GM23338 (cell line): ENCODE measurements at regions not wholly inside any gene's neighbourhood (a gene's known extent, or its start where the extent isn't known, plus 50 kb on each side); places are given as distances from the start of the nearest gene placed in this dataset.

ENCODE experiments used
- ATAC-seq: fragments of 200-7000 bp; cut with Tn5 transposase; 3 replicates; pipeline ENCODE4 v1.9.1; 2020
- DNase-seq: peaks from one replicate; pipeline ENCODE4 v3.0.0-alpha.2; 2015; ENCODE audit warnings: low spot score
- H2AFZ ChIP-seq: fragments of 200-600 bp; sonication (generic); 2 replicates; pipeline ENCODE4 v1.8.0; 2016; ENCODE audit warnings: antibody characterized with exemption, mild to moderate bottlenecking, moderate library complexity
- H3F3A ChIP-seq: fragments of 200-600 bp; sonication (generic); replicated peaks from 2 replicates; pipeline ENCODE4 v1.8.0; 2017; ENCODE audit warnings: antibody characterized with exemption, mixed run types, low read depth
- H3K27ac ChIP-seq: fragments of 200-600 bp; sonication (generic); 2 replicates; pipeline ENCODE4 v1.6.1; 2016; ENCODE audit warnings: low read depth
- H3K27me3 ChIP-seq: fragments of 200-600 bp; sonication (generic); 2 replicates; pipeline ENCODE4 v1.8.0; 2016; ENCODE audit warnings: mild to moderate bottlenecking, mixed run types, moderate library complexity; ENCODE audit not compliant: insufficient read depth
- H3K36me3 ChIP-seq: fragments of 200-600 bp; sonication (generic); 2 replicates; pipeline ENCODE4 v1.8.0; 2016; ENCODE audit warnings: mild to moderate bottlenecking; ENCODE audit not compliant: insufficient read depth
- H3K4me1 ChIP-seq: fragments of 200-600 bp; sonication (generic); 2 replicates; pipeline ENCODE4 v1.8.0; 2016; ENCODE audit warnings: mild to moderate bottlenecking, moderate library complexity; ENCODE audit not compliant: insufficient read depth
- H3K4me2 ChIP-seq: fragments of 200-600 bp; sonication (generic); 2 replicates; pipeline ENCODE4 v1.7.1; 2017; ENCODE audit warnings: mixed run types
- H3K4me3 ChIP-seq: fragments of 200-600 bp; sonication (generic); 2 replicates; pipeline ENCODE4 v1.6.1; 2016; ENCODE audit warnings: mixed run types
- H3K79me2 ChIP-seq: fragments of 200-600 bp; sonication (generic); replicated peaks from 2 replicates; pipeline ENCODE4 v1.8.0; 2017; ENCODE audit warnings: mild to moderate bottlenecking; ENCODE audit not compliant: insufficient read depth
- H3K9me2 ChIP-seq: fragments of 200-600 bp; sonication (generic); 2 replicates; pipeline ENCODE4 v1.8.0; 2017; ENCODE audit not compliant: insufficient read depth
- H4K20me1 ChIP-seq: fragments of 200-600 bp; sonication (generic); replicated peaks from 2 replicates; pipeline ENCODE4 v1.8.0; 2017; ENCODE audit warnings: mild to moderate bottlenecking; ENCODE audit not compliant: insufficient read depth
- H3K27ac Mint-ChIP-seq: 2 replicates; pipeline ENCODE4 v1.8.0; 2020; ENCODE audit warnings: inconsistent platforms, mild to moderate bottlenecking, moderate library complexity, mixed read lengths
- H3K27me3 Mint-ChIP-seq: 3 replicates; pipeline ENCODE4 v1.8.0; 2022; ENCODE audit warnings: low read depth, mild to moderate bottlenecking, moderate library complexity, mixed read lengths, inconsistent platforms; ENCODE audit not compliant: insufficient read depth, poor library complexity
- H3K36me3 Mint-ChIP-seq: 3 replicates; pipeline ENCODE4 v1.8.0; 2021; ENCODE audit warnings: low read depth, mild to moderate bottlenecking, inconsistent platforms, moderate library complexity, mixed read lengths
- H3K4me1 Mint-ChIP-seq: 3 replicates; pipeline ENCODE4 v1.8.0; 2020; ENCODE audit warnings: mild to moderate bottlenecking, inconsistent platforms, mixed read lengths
- H3K4me3 Mint-ChIP-seq: 3 replicates; pipeline ENCODE4 v1.8.0; 2021; ENCODE audit warnings: moderate library complexity, mild to moderate bottlenecking, inconsistent platforms, mixed read lengths
- H3K9me3 Mint-ChIP-seq: 3 replicates; pipeline ENCODE4 v1.8.0; 2020; ENCODE audit warnings: moderate library complexity, mild to moderate bottlenecking, inconsistent platforms, mixed read lengths
- CREB1 ChIP-seq: fragments of 250-450 bp; sonication (Bioruptor Pico); IDR thresholded peaks from 2 replicates; pipeline ENCODE4 v1.5.0; 2020; ENCODE audit warnings: low read depth, mild to moderate bottlenecking, moderate library complexity
- EZH2 ChIP-seq: fragments of 200-600 bp; sonication (generic); IDR thresholded peaks from one replicate; pipeline ENCODE4 v1.8.0; 2017; ENCODE audit warnings: antibody characterized with exemption, mild to moderate bottlenecking, low read depth; ENCODE audit not compliant: unreplicated experiment
- EZH2phosphoT487 ChIP-seq: fragments of 200-600 bp; sonication (generic); IDR thresholded peaks from one replicate; pipeline ENCODE4 v1.8.1; 2018; ENCODE audit warnings: antibody characterized with exemption; ENCODE audit not compliant: unreplicated experiment
- JUNB ChIP-seq: IDR thresholded peaks from one replicate; pipeline ENCODE4 v1.6.1; 2016; ENCODE audit warnings: antibody characterized with exemption; ENCODE audit not compliant: unreplicated experiment
- NANOG ChIP-seq: IDR thresholded peaks from 2 replicates; pipeline ENCODE4 v1.6.1; 2016; ENCODE audit warnings: antibody characterized with exemption, borderline replicate concordance
- POLR2AphosphoS5 ChIP-seq: IDR thresholded peaks from 2 replicates; pipeline ENCODE4 v1.6.1; 2016; ENCODE audit warnings: antibody characterized with exemption, low read depth
- STAT1 ChIP-seq: IDR thresholded peaks from one replicate; pipeline ENCODE4 v1.6.1; 2016; ENCODE audit warnings: antibody characterized with exemption; ENCODE audit not compliant: unreplicated experiment
- ZNF114 ChIP-seq: fragments of 250-450 bp; sonication (Bioruptor Pico); IDR thresholded peaks from 2 replicates; pipeline ENCODE4 v1.5.0; 2020; ENCODE audit warnings: mild to moderate bottlenecking, moderate library complexity
- ZNF331 ChIP-seq: fragments of 250-450 bp; sonication (Bioruptor Pico); IDR thresholded peaks from 2 replicates; pipeline ENCODE4 v1.5.0; 2020; ENCODE audit warnings: low read depth, mild to moderate bottlenecking, moderate library complexity
- TF ChIP-seq, protein P1 (sequence below): IDR thresholded peaks from one replicate; pipeline ENCODE4 v1.6.1; 2018; ENCODE audit warnings: antibody characterized with exemption; ENCODE audit not compliant: unreplicated experiment
- TF ChIP-seq, protein P2 (sequence below): fragments of 250-450 bp; sonication (Bioruptor Pico); IDR thresholded peaks from 2 replicates; pipeline ENCODE4 v1.5.0; 2020; ENCODE audit warnings: mild to moderate bottlenecking, moderate library complexity
- TF ChIP-seq, protein P3 (sequence below), 2 experiments: fragments of 200-600 bp in 1 of 2; sonication (generic) in 1 of 2; conservative IDR thresholded peaks; 2 replicates each; pipeline versions ENCODE4 v1.5.1 to v1.6.1; 2016 to 2017; ENCODE audit warnings: antibody characterized with exemption in 2 of 2, low read depth in 2 of 2, mild to moderate bottlenecking in 2 of 2, moderate library complexity in 1 of 2
- TF ChIP-seq, protein P4 (sequence below): IDR thresholded peaks from 2 replicates; pipeline ENCODE4 v1.6.1; 2016; ENCODE audit warnings: antibody characterized with exemption

DNA sequence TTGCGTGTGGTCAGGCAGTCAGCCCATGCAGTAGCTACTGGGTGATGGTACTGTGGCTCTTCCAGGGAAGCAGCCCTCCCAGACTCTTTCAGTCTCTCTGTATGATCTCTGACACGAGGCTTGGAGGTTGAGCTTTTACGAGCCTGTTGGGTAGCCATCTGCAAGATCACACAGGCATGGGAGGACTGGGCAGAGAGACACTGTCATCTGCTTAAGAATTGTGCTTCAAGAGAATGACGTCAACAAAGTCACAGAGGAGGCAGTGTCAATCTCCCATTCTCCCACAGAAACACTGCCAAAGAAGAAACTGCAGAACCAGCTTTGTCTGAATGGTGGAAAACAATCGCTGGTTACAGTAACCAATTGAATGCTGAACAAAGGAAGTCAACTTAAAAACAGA lies 78.4 kb upstream of the MC2R start:
- Histone ChIP-seq H3K36me3 (no peaks in the 10 kb centered on the region), H3K4me1 (peaks cover 14% of the 10 kb centered on the region), H3K9me2 (peaks cover 4% of the 10 kb centered on the region; the same call in 1 of the 2 replicates), H3K79me2 (no peaks in the 10 kb centered on the region), H3K27ac (no peak overlapping the region), H3K4me2 (no peak overlapping the region), H3F3A (no peaks in the 10 kb centered on the region), H4K20me1 (no peaks in the 10 kb centered on the region), H3K4me3 (no peak overlapping the region), H2AFZ (peak overlapping the region; percentile 72; the same call in 1 of the 2 replicates), H3K27me3 (no peaks in the 10 kb centered on the region)
- TF ChIP-seq JUNB, result no peak
- TF ChIP-seq, protein P1, sequence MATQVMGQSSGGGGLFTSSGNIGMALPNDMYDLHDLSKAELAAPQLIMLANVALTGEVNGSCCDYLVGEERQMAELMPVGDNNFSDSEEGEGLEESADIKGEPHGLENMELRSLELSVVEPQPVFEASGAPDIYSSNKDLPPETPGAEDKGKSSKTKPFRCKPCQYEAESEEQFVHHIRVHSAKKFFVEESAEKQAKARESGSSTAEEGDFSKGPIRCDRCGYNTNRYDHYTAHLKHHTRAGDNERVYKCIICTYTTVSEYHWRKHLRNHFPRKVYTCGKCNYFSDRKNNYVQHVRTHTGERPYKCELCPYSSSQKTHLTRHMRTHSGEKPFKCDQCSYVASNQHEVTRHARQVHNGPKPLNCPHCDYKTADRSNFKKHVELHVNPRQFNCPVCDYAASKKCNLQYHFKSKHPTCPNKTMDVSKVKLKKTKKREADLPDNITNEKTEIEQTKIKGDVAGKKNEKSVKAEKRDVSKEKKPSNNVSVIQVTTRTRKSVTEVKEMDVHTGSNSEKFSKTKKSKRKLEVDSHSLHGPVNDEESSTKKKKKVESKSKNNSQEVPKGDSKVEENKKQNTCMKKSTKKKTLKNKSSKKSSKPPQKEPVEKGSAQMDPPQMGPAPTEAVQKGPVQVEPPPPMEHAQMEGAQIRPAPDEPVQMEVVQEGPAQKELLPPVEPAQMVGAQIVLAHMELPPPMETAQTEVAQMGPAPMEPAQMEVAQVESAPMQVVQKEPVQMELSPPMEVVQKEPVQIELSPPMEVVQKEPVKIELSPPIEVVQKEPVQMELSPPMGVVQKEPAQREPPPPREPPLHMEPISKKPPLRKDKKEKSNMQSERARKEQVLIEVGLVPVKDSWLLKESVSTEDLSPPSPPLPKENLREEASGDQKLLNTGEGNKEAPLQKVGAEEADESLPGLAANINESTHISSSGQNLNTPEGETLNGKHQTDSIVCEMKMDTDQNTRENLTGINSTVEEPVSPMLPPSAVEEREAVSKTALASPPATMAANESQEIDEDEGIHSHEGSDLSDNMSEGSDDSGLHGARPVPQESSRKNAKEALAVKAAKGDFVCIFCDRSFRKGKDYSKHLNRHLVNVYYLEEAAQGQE, result no peak
- TF ChIP-seq ZNF114 (CRISPR knock-in tag), result no peak
- TF ChIP-seq NANOG, result no peak
- no peak for TF ChIP-seq ZNF331 (CRISPR knock-in tag)
- TF ChIP-seq STAT1, result no peak
- TF ChIP-seq, protein P2, sequence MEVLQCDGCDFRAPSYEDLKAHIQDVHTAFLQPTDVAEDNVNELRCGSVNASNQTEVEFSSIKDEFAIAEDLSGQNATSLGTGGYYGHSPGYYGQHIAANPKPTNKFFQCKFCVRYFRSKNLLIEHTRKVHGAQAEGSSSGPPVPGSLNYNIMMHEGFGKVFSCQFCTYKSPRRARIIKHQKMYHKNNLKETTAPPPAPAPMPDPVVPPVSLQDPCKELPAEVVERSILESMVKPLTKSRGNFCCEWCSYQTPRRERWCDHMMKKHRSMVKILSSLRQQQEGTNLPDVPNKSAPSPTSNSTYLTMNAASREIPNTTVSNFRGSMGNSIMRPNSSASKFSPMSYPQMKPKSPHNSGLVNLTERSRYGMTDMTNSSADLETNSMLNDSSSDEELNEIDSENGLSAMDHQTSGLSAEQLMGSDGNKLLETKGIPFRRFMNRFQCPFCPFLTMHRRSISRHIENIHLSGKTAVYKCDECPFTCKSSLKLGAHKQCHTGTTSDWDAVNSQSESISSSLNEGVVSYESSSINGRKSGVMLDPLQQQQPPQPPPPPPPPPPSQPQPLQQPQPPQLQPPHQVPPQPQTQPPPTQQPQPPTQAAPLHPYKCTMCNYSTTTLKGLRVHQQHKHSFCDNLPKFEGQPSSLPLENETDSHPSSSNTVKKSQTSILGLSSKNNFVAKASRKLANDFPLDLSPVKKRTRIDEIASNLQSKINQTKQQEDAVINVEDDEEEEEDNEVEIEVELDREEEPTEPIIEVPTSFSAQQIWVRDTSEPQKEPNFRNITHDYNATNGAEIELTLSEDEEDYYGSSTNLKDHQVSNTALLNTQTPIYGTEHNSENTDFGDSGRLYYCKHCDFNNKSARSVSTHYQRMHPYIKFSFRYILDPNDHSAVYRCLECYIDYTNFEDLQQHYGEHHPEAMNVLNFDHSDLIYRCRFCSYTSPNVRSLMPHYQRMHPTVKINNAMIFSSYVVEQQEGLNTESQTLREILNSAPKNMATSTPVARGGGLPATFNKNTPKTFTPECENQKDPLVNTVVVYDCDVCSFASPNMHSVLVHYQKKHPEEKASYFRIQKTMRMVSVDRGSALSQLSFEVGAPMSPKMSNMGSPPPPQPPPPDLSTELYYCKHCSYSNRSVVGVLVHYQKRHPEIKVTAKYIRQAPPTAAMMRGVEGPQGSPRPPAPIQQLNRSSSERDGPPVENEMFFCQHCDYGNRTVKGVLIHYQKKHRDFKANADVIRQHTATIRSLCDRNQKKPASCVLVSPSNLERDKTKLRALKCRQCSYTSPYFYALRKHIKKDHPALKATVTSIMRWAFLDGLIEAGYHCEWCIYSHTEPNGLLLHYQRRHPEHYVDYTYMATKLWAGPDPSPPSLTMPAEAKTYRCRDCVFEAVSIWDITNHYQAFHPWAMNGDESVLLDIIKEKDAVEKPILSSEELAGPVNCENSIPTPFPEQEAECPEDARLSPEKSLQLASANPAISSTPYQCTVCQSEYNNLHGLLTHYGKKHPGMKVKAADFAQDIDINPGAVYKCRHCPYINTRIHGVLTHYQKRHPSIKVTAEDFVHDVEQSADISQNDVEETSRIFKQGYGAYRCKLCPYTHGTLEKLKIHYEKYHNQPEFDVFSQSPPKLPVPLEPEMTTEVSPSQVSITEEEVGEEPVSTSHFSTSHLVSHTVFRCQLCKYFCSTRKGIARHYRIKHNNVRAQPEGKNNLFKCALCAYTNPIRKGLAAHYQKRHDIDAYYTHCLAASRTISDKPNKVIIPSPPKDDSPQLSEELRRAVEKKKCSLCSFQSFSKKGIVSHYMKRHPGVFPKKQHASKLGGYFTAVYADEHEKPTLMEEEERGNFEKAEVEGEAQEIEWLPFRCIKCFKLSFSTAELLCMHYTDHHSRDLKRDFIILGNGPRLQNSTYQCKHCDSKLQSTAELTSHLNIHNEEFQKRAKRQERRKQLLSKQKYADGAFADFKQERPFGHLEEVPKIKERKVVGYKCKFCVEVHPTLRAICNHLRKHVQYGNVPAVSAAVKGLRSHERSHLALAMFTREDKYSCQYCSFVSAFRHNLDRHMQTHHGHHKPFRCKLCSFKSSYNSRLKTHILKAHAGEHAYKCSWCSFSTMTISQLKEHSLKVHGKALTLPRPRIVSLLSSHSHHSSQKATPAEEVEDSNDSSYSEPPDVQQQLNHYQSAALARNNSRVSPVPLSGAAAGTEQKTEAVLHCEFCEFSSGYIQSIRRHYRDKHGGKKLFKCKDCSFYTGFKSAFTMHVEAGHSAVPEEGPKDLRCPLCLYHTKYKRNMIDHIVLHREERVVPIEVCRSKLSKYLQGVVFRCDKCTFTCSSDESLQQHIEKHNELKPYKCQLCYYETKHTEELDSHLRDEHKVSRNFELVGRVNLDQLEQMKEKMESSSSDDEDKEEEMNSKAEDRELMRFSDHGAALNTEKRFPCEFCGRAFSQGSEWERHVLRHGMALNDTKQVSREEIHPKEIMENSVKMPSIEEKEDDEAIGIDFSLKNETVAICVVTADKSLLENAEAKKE (CRISPR knock-in tag), result no peak
- TF ChIP-seq, protein P3, sequence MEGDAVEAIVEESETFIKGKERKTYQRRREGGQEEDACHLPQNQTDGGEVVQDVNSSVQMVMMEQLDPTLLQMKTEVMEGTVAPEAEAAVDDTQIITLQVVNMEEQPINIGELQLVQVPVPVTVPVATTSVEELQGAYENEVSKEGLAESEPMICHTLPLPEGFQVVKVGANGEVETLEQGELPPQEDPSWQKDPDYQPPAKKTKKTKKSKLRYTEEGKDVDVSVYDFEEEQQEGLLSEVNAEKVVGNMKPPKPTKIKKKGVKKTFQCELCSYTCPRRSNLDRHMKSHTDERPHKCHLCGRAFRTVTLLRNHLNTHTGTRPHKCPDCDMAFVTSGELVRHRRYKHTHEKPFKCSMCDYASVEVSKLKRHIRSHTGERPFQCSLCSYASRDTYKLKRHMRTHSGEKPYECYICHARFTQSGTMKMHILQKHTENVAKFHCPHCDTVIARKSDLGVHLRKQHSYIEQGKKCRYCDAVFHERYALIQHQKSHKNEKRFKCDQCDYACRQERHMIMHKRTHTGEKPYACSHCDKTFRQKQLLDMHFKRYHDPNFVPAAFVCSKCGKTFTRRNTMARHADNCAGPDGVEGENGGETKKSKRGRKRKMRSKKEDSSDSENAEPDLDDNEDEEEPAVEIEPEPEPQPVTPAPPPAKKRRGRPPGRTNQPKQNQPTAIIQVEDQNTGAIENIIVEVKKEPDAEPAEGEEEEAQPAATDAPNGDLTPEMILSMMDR (conservative IDR thresholded peaks at IDR 0.05; ENCODE audit: low read depth in 2 of 2), result no peak
- no peak for TF ChIP-seq EZH2
- TF ChIP-seq EZH2phosphoT487, result no peak
- TF ChIP-seq, protein P4, sequence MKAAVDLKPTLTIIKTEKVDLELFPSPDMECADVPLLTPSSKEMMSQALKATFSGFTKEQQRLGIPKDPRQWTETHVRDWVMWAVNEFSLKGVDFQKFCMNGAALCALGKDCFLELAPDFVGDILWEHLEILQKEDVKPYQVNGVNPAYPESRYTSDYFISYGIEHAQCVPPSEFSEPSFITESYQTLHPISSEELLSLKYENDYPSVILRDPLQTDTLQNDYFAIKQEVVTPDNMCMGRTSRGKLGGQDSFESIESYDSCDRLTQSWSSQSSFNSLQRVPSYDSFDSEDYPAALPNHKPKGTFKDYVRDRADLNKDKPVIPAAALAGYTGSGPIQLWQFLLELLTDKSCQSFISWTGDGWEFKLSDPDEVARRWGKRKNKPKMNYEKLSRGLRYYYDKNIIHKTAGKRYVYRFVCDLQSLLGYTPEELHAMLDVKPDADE, result no peak
- TF ChIP-seq POLR2AphosphoS5, result no peak
- TF ChIP-seq CREB1 (CRISPR knock-in tag), result no peak
- DNase-seq (no peak), ATAC-seq (no peak)
- H3K4me1 Mint-ChIP-seq, result peaks cover 10% of the 10 kb centered on the region
- no peaks in the 10 kb centered on the region for H3K27me3 Mint-ChIP-seq
- peaks cover 15% of the 10 kb centered on the region for H3K9me3 Mint-ChIP-seq
- no peak overlapping the region for H3K4me3 Mint-ChIP-seq
- no peak overlapping the region; the same call in 1 of the 2 replicates for H3K27ac Mint-ChIP-seq
- peaks cover 19% of the 10 kb centered on the region for H3K36me3 Mint-ChIP-seq
